ENCODE measurements at regions not wholly inside any gene's neighbourhood (a gene's known extent, or its start where the extent isn't known, plus 50 kb on each side); places are given as distances from the start of the nearest gene placed in this dataset.
A peak's percentile ranks its signal among the peaks of the same experiment; 100 is the strongest.

GRCh38 chr12:92363295-92364146 is 217.9 kb upstream of the BTG1 start:
- H3K4me3 ChIP-seq (ENCODE audit: low read depth, low read length, poor library complexity, severe bottlenecking): no peak overlapping the region
- ChIA-PET CTCF (interaction anchor here (0.6 kb wide), 1 partner anchor 40 kb away, joined by 5 read pairs; no protein-coding TSS in a partner anchor), POLR2A (ENCODE audit: low non-redundant PET) (interaction anchor here (0.6 kb wide), 1 partner anchor 140 kb away, joined by 3 read pairs; no protein-coding TSS in a partner anchor)
- no peak for TF ChIP-seq EZH2 (IDR thresholded peaks at IDR 0.05; ENCODE audit: borderline replicate concordance, low read depth, low read length, poor library complexity, severe bottlenecking)
- no peak for TF ChIP-seq CTCF (conservative IDR thresholded peaks at IDR 0.05; ENCODE audit: low read depth, low read length)
- H3K4me1 ChIP-seq (ENCODE audit: insufficient read depth, low read length, poor library complexity, severe bottlenecking): peaks cover 21% of the 10 kb centered on the region
- H3K27me3 ChIP-seq (replicated peaks; ENCODE audit: insufficient read depth, low read depth, low read length, poor library complexity): no peaks in the 10 kb centered on the region
- DNase-seq (ENCODE audit: low spot score): peak; percentile 78
- no TSS peak for BruUV-seq (replicated peaks)
- no peaks in the 10 kb centered on the region for H3K9me3 ChIP-seq (ENCODE audit: low read depth, low read length, poor library complexity, severe bottlenecking)
- intact Hi-C loops (cut with micrococcal nuclease; ENCODE audit: unreplicated experiment): no loop called here
- no peaks in the 10 kb centered on the region for H3K36me3 ChIP-seq (ENCODE audit: insufficient read depth, low read length, poor library complexity, severe bottlenecking)
- H3K27ac ChIP-seq (ENCODE audit: low read depth, low read length, poor library complexity, severe bottlenecking): peak overlapping the region; percentile 52

GRCh38 chr12:92362785-92363184 is 217.1 kb upstream of the BTG1 start:
- no peak for DNase-seq (ENCODE audit: low spot score)
- POLR2A ChIA-PET (ENCODE audit: low non-redundant PET): no interaction called here
- peaks cover 21% of the 10 kb centered on the region for H3K4me1 ChIP-seq (ENCODE audit: insufficient read depth, low read length, poor library complexity, severe bottlenecking)
- no TSS peak for BruUV-seq (replicated peaks)
- CTCF ChIA-PET: no interaction called here
- no peak overlapping the region for H3K27ac ChIP-seq (ENCODE audit: low read depth, low read length, poor library complexity, severe bottlenecking)
- H3K27me3 ChIP-seq (replicated peaks; ENCODE audit: insufficient read depth, low read depth, low read length, poor library complexity): no peaks in the 10 kb centered on the region
- H3K9me3 ChIP-seq (ENCODE audit: low read depth, low read length, poor library complexity, severe bottlenecking): no peaks in the 10 kb centered on the region
- H3K4me3 ChIP-seq (ENCODE audit: low read depth, low read length, poor library complexity, severe bottlenecking): no peak overlapping the region
- intact Hi-C loops (cut with micrococcal nuclease; ENCODE audit: unreplicated experiment): no loop called here
- no peaks in the 10 kb centered on the region for H3K36me3 ChIP-seq (ENCODE audit: insufficient read depth, low read length, poor library complexity, severe bottlenecking)
- TF ChIP-seq EZH2 (IDR thresholded peaks at IDR 0.05; ENCODE audit: borderline replicate concordance, low read depth, low read length, poor library complexity, severe bottlenecking): no peak

- DNase-seq (ENCODE audit: low spot score): no peak
- intact Hi-C loops (cut with micrococcal nuclease; ENCODE audit: unreplicated experiment): no loop called here
- no TSS peak for BruUV-seq (replicated peaks)
- Histone ChIP-seq H3K9me3 (ENCODE audit: low read depth, low read length, poor library complexity, severe bottlenecking) (no peaks in the 10 kb centered on the region), H3K27me3 (replicated peaks; ENCODE audit: insufficient read depth, low read depth, low read length, poor library complexity) (no peaks in the 10 kb centered on the region), H3K27ac (ENCODE audit: low read depth, low read length, poor library complexity, severe bottlenecking) (no peak overlapping the region), H3K36me3 (ENCODE audit: insufficient read depth, low read length, poor library complexity, severe bottlenecking) (no peaks in the 10 kb centered on the region), H3K4me1 (ENCODE audit: insufficient read depth, low read length, poor library complexity, severe bottlenecking) (peaks cover 21% of the 10 kb centered on the region), H3K4me3 (ENCODE audit: low read depth, low read length, poor library complexity, severe bottlenecking) (no peak overlapping the region)
- POLR2A ChIA-PET (ENCODE audit: low non-redundant PET): no interaction called here
- CTCF ChIA-PET: no interaction called here
- TF ChIP-seq CTCF (conservative IDR thresholded peaks at IDR 0.05; ENCODE audit: low read depth, low read length): no peak
- TF ChIP-seq EZH2 (IDR thresholded peaks at IDR 0.05; ENCODE audit: borderline replicate concordance, low read depth, low read length, poor library complexity, severe bottlenecking): no peak
These were observed 216.5 kb upstream of the BTG1 start for GRCh38 chr12:92362126-92362525.

Measured in A673 (cell line).